H1 (cell line): ENCODE measurements at regions not wholly inside any gene's neighbourhood (a gene's known extent, or its start where the extent isn't known, plus 50 kb on each side); places are given as distances from the start of the nearest gene placed in this dataset.
A peak's percentile ranks its signal among the peaks of the same experiment; 100 is the strongest.

Experiments used
- CTCF ChIA-PET: fragments of 300-600 bp; sonication (Branson Sonifier 250); formaldehyde crosslinking; loops from one replicate; lab custom pipeline; 2021; ENCODE audit not compliant: partially characterized antibody; lab: Charles Lee
- POLR2A ChIA-PET: fragments of 300-600 bp; sonication (Branson Sonifier 250); formaldehyde crosslinking; loops from one replicate; lab custom pipeline; 2021; ENCODE audit warnings: inconsistent platforms; ENCODE audit not compliant: partially characterized antibody; lab: Charles Lee
- DNase-seq, 2 experiments: peaks; one replicate each; pipeline versions ENCODE4 v3.0.0 to v3.0.0-alpha.2; 2010 to 2022; ENCODE audit warnings: low spot score in 2 of 2, low read depth in 1 of 2, mixed read lengths in 1 of 2
- FAIRE-seq: peaks from 2 replicates; lab custom pipeline; 2011; peaks lifted over from hg19 to GRCh38; lab: Jason Lieb, UNC
- H2AFZ ChIP-seq: 2 replicates; pipeline ENCODE4 v1.8.1; 2012; ENCODE audit warnings: low read length, inconsistent platforms
- H2AK5ac ChIP-seq: 2 replicates; pipeline ENCODE4 v1.6.1; 2013; ENCODE audit warnings: low read depth, low read length
- H2BK120ac ChIP-seq: replicated peaks from 2 replicates; pipeline ENCODE3; 2013; ENCODE audit warnings: low read depth, low read length, inconsistent platforms
- H2BK12ac ChIP-seq: 2 replicates; pipeline ENCODE4 v1.6.1; 2013; ENCODE audit warnings: low read depth, low read length
- H2BK15ac ChIP-seq: 2 replicates; pipeline ENCODE4 v1.6.1; 2013; ENCODE audit warnings: low read length
- H2BK20ac ChIP-seq: 2 replicates; pipeline ENCODE4 v1.6.1; 2013; ENCODE audit warnings: low read length
- H2BK5ac ChIP-seq: 2 replicates; pipeline ENCODE4 v1.6.1; 2013; ENCODE audit warnings: low read depth, low read length
- H3K14ac ChIP-seq: 2 replicates; pipeline ENCODE4 v1.6.1; 2013; ENCODE audit warnings: inconsistent platforms; ENCODE audit not compliant: insufficient read length
- H3K18ac ChIP-seq: 2 replicates; pipeline ENCODE4 v1.6.1; 2013; ENCODE audit warnings: low read length; ENCODE audit errors: extremely low read depth
- H3K23ac ChIP-seq: 2 replicates; pipeline ENCODE4 v1.6.1; 2013; ENCODE audit warnings: inconsistent platforms; ENCODE audit not compliant: insufficient read length
- H3K23me2 ChIP-seq: 2 replicates; pipeline ENCODE4 v1.6.1; 2013; ENCODE audit warnings: low read depth, low read length
- H3K27ac ChIP-seq: 2 replicates; pipeline ENCODE4 v1.6.1; 2011; ENCODE audit warnings: low read depth, low read length, inconsistent platforms
- H3K27me3 ChIP-seq, 4 experiments: replicated peaks in 1 of 4; 1 replicate in 1 of 4; 2 replicates in 3 of 4; pipeline versions ENCODE4 v1.6.1 to v1.8.1; 2011 to 2013; ENCODE audit warnings: low read length in 3 of 4, mild to moderate bottlenecking in 3 of 4, inconsistent platforms in 2 of 4, mixed read lengths in 2 of 4, moderate library complexity in 1 of 4; ENCODE audit not compliant: control insufficient read depth in 3 of 4, insufficient read depth in 3 of 4; ENCODE audit errors: extremely low read depth in 1 of 4
- H3K36me3 ChIP-seq, 4 experiments: 2 replicates each; pipeline versions ENCODE4 v1.6.1 to v1.8.1; 2011 to 2013; ENCODE audit warnings: mild to moderate bottlenecking in 4 of 4, low read length in 3 of 4, moderate library complexity in 2 of 4, control low read depth in 1 of 4, inconsistent platforms in 1 of 4; ENCODE audit not compliant: insufficient read depth in 4 of 4, control insufficient read depth in 2 of 4
- H3K4ac ChIP-seq: replicated peaks from 2 replicates; pipeline ENCODE3; 2013; ENCODE audit warnings: low read length, low read depth, mixed read lengths, inconsistent platforms; ENCODE audit not compliant: insufficient read length
- H3K4me1 ChIP-seq, 4 experiments: replicated peaks in 1 of 4; 1 replicate in 1 of 4; 2 replicates in 3 of 4; pipeline versions ENCODE4 v1.6.1 to v1.8.1; 2011 to 2013; ENCODE audit warnings: low read length in 3 of 4, inconsistent platforms in 2 of 4, mixed read lengths in 1 of 4; ENCODE audit not compliant: insufficient read depth in 4 of 4, control insufficient read depth in 3 of 4
- H3K4me2 ChIP-seq, 2 experiments: 2 replicates each; pipeline versions ENCODE4 v1.6.1 to v1.8.1; 2011 to 2013; ENCODE audit warnings: low read depth in 2 of 2, low read length in 2 of 2, control low read depth in 1 of 2, inconsistent platforms in 1 of 2, mild to moderate bottlenecking in 1 of 2; ENCODE audit not compliant: insufficient read depth in 1 of 2
- H3K4me3 ChIP-seq, 4 experiments: fragments of 200-600, 300-600 bp in 1 of 4; sonication (generic), shearing (Covaris generic), sonication (Bioruptor Twin) in 1 of 4; 2 replicates each; pipeline versions ENCODE4 v1.5.1 to v1.8.1; 2011 to 2016; ENCODE audit warnings: low read length in 4 of 4, low read depth in 3 of 4, control low read depth in 2 of 4, inconsistent platforms in 2 of 4, mild to moderate bottlenecking in 2 of 4, mixed read lengths in 1 of 4, moderate library complexity in 1 of 4; ENCODE audit not compliant: insufficient read depth in 2 of 4; ENCODE audit errors: extremely low read depth in 1 of 4
- H3K56ac ChIP-seq: replicated peaks from 2 replicates; pipeline ENCODE3; 2013; ENCODE audit warnings: low read depth, mild to moderate bottlenecking, mixed read lengths, low read length, inconsistent platforms; ENCODE audit not compliant: insufficient read length
- H3K79me1 ChIP-seq: 2 replicates; pipeline ENCODE4 v1.6.1; 2013; ENCODE audit warnings: low read depth, low read length, control low read depth
- H3K79me2 ChIP-seq, 2 experiments: 2 replicates each; pipeline versions ENCODE4 v1.6.1 to v1.8.1; 2012 to 2013; ENCODE audit warnings: low read length in 2 of 2, mild to moderate bottlenecking in 2 of 2, inconsistent platforms in 1 of 2; ENCODE audit not compliant: insufficient read depth in 2 of 2, control insufficient read depth in 1 of 2
- H3K9ac ChIP-seq, 4 experiments: replicated peaks in 1 of 4; 1 replicate in 1 of 4; 2 replicates in 3 of 4; pipeline versions ENCODE4 v1.6.1 to v1.8.1; 2011 to 2013; ENCODE audit warnings: low read depth in 3 of 4, low read length in 3 of 4, control low read depth in 2 of 4, mild to moderate bottlenecking in 2 of 4, moderate library complexity in 2 of 4, inconsistent platforms in 1 of 4; ENCODE audit errors: extremely low read depth in 1 of 4
- H3K9me3 ChIP-seq, 2 experiments: 2 replicates each; pipeline versions ENCODE4 v1.6.1 to v1.8.1; 2012 to 2013; ENCODE audit warnings: mild to moderate bottlenecking in 2 of 2, moderate library complexity in 2 of 2, control low read depth in 1 of 2, inconsistent platforms in 1 of 2, low read depth in 1 of 2, low read length in 1 of 2, mixed read lengths in 1 of 2; ENCODE audit not compliant: insufficient read depth in 2 of 2
- H4K20me1 ChIP-seq, 2 experiments: replicated peaks in 1 of 2; 2 replicates each; pipeline versions ENCODE3 to v1.8.1; 2011 to 2013; ENCODE audit warnings: inconsistent platforms in 2 of 2, low read length in 2 of 2, mild to moderate bottlenecking in 1 of 2; ENCODE audit not compliant: insufficient read depth in 2 of 2, control insufficient read depth in 1 of 2
- H4K5ac ChIP-seq: 2 replicates; pipeline ENCODE4 v1.6.1; 2013; ENCODE audit warnings: low read length, low read depth, mixed read lengths, inconsistent platforms; ENCODE audit not compliant: insufficient read length
- H4K8ac ChIP-seq: 2 replicates; pipeline ENCODE4 v1.8.0; 2013; ENCODE audit warnings: mild to moderate bottlenecking, moderate library complexity, low read length, inconsistent platforms; ENCODE audit not compliant: insufficient read depth; ENCODE audit errors: extremely low read depth
- H4K91ac ChIP-seq: replicated peaks from 2 replicates; pipeline ENCODE3; 2013; ENCODE audit warnings: low read length, mixed read lengths, inconsistent platforms; ENCODE audit not compliant: insufficient read length
- MAFK ChIP-seq: IDR thresholded peaks from 2 replicates; pipeline ENCODE4 v1.6.1; 2012; ENCODE audit warnings: low read depth, mild to moderate bottlenecking, improper control_type of control experiment, low read length
- RNF2 ChIP-seq: fragments of 200-900, 300-1000 bp; sonication (generic); IDR thresholded peaks from 2 replicates; pipeline ENCODE4 v1.7.1; 2016; ENCODE audit warnings: borderline replicate concordance, low read depth, mild to moderate bottlenecking, antibody characterized with exemption, low read length; ENCODE audit not compliant: poor library complexity, severe bottlenecking; ENCODE audit errors: missing control alignments
- WGBS, 2 experiments: shearing (Covaris generic) in 1 of 2; methylation state at CpG; one replicate each; pipeline versions ENCODE4 v1.1.6 to v1.1.7; 2013 to 2015; ENCODE audit warnings: low lambda C conversion rate in 2 of 2, mixed read lengths in 2 of 2, inconsistent platforms in 1 of 2, low coverage in 1 of 2, missing lambda C conversion rate in 1 of 2; ENCODE audit not compliant: insufficient replicate concordance in 2 of 2, insufficient coverage in 1 of 2, insufficient read length in 1 of 2; ENCODE audit errors: extremely low coverage in 1 of 2, missing lambda C conversion rate in 1 of 2; 5-methylcytosine and 5-hydroxymethylcytosine counted together

DNA sequence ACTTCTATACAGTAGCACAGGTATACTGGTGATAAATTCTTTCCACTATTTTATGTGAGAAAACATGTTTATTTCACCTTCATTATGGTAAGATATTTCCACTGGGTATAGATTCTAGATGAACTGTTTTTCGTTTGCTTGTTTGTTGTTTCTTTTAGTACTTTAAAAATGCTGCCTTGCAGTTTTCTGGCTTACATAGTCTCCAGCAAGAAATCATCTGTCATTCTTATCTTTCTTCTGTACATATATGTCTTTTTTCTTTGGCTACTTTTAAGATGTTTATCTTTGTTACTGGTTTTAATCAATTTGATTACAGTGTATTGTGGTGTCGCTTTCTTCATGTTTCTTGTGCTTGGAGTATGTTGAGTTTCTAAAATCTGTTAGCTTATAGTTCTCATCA, 333.3 kb upstream of the HTR2A start:
- WGBS, 2 experiments, result 90% methylated on average over 2 of the region's 2 CpGs; no CpG with 5 or more reads in 1 of the 2 experiments
- Histone ChIP-seq H3K36me3 (no peaks in the 10 kb centered on the region), H3K4me3 (no peak overlapping the region), H4K5ac (no peak overlapping the region), H4K20me1 (no peaks in the 10 kb centered on the region), H3K79me2 (no peaks in the 10 kb centered on the region), H4K91ac (no peak overlapping the region), H3K23me2 (no peaks in the 10 kb centered on the region), H4K8ac (no peak overlapping the region), H2AFZ (no peak overlapping the region), H3K4ac (no peak overlapping the region), H2BK20ac (no peak overlapping the region), H3K79me1 (no peaks in the 10 kb centered on the region), H2BK5ac (no peak overlapping the region), H3K56ac (no peak overlapping the region), H2AK5ac (no peak overlapping the region), H3K14ac (no peak overlapping the region), H3K27me3 (no peaks in the 10 kb centered on the region), H3K9me3 (peaks cover 4 to 6% of the 10 kb centered on the region in 2 experiments; a peak in 2 of 4 replicates), H3K4me1 (no peaks in the 10 kb centered on the region), H2BK120ac (no peak overlapping the region), H3K18ac (no peak overlapping the region), H3K4me2 (no peak overlapping the region), H2BK12ac (no peak overlapping the region), H2BK15ac (no peak overlapping the region), H3K23ac (no peak overlapping the region), H3K9ac (no peak overlapping the region), H3K27ac (no peak overlapping the region)
- ChIA-PET CTCF (no interaction called here), POLR2A (no interaction called here)
- DNase-seq (no peak), FAIRE-seq (no peak)
- TF ChIP-seq MAFK (0 out of 2 replicates have a peak, but pooled peaks have one; percentile 12), RNF2 (no peak)
